Thyroid gland (tissue), 4 donors: ENCODE measurements at regions not wholly inside any gene's neighbourhood (a gene's known extent, or its start where the extent isn't known, plus 50 kb on each side); places are given as distances from the start of the nearest gene placed in this dataset.

Experiments used
- POLR2A ChIP-seq, 2 donors: fragments of 450-650 bp; IDR thresholded peaks; one replicate each; pipeline ENCODE4 v1.6.1; 2017; ENCODE audit warnings: antibody characterized with exemption in 2 of 2, mild to moderate bottlenecking in 2 of 2, moderate library complexity in 1 of 2
- TF ChIP-seq, protein P1 (sequence below), 6 experiments: fragments of 200-600 bp in 3 of 6; fragments of 450-650 bp in 3 of 6; sonication (generic) in 3 of 6; IDR thresholded peaks; one replicate each; pipeline ENCODE4 v1.5.1; 2016 to 2019; ENCODE audit warnings: antibody characterized with exemption in 6 of 6, mild to moderate bottlenecking in 2 of 6, inconsistent platforms in 1 of 6, moderate library complexity in 1 of 6

DNA sequence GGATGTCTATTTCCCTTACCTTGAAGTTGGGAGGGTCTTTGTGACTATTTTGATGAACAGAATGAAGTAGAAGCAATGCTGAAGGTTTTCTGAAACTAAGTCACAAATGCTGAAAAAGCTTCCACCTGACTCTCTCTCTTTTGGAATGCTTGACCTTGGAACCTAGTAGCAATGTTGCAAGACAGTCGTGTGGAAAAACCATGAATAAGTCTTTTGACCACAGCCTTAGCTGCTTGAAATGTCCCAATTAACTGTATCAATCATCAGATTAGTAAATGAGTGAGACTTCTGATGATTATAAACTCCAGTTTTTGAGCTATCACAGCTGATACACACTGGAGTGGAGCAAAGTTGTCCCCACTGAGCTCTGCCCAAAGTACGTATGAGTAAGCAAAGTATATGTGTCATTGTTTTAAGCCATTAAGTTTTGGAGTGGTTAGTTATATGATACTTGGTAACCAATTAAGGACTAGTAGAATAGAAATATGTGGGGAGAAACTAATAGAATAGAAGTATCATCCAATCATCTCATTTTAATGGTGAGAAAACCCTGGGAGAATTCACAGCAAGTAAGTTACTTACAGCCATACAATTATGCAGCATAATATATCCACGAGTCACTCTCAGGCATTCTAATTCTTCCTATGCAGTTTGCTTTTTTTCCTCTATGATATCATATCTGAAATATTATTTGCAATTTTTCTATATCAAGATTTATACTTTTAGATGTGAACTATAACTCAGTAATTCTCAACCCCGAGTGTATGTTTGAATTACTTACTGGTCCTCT, 1010.6 kb downstream of the ROBO2 start:
- TF ChIP-seq, protein P1, sequence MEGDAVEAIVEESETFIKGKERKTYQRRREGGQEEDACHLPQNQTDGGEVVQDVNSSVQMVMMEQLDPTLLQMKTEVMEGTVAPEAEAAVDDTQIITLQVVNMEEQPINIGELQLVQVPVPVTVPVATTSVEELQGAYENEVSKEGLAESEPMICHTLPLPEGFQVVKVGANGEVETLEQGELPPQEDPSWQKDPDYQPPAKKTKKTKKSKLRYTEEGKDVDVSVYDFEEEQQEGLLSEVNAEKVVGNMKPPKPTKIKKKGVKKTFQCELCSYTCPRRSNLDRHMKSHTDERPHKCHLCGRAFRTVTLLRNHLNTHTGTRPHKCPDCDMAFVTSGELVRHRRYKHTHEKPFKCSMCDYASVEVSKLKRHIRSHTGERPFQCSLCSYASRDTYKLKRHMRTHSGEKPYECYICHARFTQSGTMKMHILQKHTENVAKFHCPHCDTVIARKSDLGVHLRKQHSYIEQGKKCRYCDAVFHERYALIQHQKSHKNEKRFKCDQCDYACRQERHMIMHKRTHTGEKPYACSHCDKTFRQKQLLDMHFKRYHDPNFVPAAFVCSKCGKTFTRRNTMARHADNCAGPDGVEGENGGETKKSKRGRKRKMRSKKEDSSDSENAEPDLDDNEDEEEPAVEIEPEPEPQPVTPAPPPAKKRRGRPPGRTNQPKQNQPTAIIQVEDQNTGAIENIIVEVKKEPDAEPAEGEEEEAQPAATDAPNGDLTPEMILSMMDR (IDR thresholded peaks at IDR 0.05), result no peak
- no peak for TF ChIP-seq POLR2A (IDR thresholded peaks at IDR 0.05)
